ENCODE measurements at regions not wholly inside any gene's neighbourhood (a gene's known extent, or its start where the extent isn't known, plus 50 kb on each side); places are given as distances from the start of the nearest gene placed in this dataset.

DNA sequence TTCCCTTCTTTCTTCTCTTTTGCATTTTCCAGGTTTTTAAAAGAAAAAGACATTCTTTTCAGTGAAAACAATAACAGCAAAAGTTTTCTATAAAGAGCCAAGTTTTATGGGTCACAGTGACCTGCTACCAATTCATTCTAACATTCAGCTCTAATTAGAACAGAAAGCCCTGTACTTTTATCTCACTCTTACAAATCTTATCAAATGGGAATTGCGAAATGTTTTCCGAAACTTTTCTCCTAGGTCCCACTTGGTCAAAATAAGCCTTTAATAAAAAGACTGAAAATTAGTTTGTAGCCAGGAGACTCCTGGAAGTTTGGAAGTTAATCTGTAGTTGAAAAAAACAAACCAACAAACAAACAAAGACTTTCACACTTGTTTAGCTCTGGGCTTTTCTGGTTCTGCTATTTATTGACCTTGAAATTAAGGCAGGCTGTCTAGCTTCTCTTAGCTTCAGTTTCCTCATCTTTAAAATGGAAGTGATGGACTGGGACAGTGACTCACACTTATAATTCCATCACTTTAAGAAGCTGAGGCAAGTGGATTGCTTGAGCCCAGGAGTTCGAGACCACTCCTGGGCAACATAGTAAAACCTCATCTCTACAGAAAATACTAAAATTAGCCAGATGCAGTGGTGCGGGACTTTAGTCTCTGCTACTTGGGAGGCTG lies 613.5 kb upstream of the CDH4 start:
- H3K27me3 ChIP-seq (ENCODE audit: insufficient read depth, poor library complexity, severe bottlenecking) = no peaks in the 10 kb centered on the region
- no peak overlapping the region for H3K4me3 ChIP-seq (replicated peaks; ENCODE audit: insufficient read depth, low read length)
- no peak for DNase-seq (ENCODE audit: low read depth in 1 of 2, low spot score in 1 of 2)
- H3K27ac ChIP-seq (replicated peaks) = no peak overlapping the region
- TF ChIP-seq SPI1 (IDR thresholded peaks at IDR 0.05; ENCODE audit: borderline replicate concordance, low read depth) (no peak), GABPA (IDR thresholded peaks at IDR 0.05; ENCODE audit: low read depth) (no peak), POLR2AphosphoS5 (IDR thresholded peaks at IDR 0.05; ENCODE audit: low read depth) (no peak)
- TF ChIP-seq, protein P1, sequence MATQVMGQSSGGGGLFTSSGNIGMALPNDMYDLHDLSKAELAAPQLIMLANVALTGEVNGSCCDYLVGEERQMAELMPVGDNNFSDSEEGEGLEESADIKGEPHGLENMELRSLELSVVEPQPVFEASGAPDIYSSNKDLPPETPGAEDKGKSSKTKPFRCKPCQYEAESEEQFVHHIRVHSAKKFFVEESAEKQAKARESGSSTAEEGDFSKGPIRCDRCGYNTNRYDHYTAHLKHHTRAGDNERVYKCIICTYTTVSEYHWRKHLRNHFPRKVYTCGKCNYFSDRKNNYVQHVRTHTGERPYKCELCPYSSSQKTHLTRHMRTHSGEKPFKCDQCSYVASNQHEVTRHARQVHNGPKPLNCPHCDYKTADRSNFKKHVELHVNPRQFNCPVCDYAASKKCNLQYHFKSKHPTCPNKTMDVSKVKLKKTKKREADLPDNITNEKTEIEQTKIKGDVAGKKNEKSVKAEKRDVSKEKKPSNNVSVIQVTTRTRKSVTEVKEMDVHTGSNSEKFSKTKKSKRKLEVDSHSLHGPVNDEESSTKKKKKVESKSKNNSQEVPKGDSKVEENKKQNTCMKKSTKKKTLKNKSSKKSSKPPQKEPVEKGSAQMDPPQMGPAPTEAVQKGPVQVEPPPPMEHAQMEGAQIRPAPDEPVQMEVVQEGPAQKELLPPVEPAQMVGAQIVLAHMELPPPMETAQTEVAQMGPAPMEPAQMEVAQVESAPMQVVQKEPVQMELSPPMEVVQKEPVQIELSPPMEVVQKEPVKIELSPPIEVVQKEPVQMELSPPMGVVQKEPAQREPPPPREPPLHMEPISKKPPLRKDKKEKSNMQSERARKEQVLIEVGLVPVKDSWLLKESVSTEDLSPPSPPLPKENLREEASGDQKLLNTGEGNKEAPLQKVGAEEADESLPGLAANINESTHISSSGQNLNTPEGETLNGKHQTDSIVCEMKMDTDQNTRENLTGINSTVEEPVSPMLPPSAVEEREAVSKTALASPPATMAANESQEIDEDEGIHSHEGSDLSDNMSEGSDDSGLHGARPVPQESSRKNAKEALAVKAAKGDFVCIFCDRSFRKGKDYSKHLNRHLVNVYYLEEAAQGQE (IDR thresholded peaks at IDR 0.05; ENCODE audit: insufficient replicate concordance, low read depth) = no peak
- TF ChIP-seq, protein P2, sequence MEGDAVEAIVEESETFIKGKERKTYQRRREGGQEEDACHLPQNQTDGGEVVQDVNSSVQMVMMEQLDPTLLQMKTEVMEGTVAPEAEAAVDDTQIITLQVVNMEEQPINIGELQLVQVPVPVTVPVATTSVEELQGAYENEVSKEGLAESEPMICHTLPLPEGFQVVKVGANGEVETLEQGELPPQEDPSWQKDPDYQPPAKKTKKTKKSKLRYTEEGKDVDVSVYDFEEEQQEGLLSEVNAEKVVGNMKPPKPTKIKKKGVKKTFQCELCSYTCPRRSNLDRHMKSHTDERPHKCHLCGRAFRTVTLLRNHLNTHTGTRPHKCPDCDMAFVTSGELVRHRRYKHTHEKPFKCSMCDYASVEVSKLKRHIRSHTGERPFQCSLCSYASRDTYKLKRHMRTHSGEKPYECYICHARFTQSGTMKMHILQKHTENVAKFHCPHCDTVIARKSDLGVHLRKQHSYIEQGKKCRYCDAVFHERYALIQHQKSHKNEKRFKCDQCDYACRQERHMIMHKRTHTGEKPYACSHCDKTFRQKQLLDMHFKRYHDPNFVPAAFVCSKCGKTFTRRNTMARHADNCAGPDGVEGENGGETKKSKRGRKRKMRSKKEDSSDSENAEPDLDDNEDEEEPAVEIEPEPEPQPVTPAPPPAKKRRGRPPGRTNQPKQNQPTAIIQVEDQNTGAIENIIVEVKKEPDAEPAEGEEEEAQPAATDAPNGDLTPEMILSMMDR (IDR thresholded peaks at IDR 0.05; ENCODE audit: insufficient read depth, low read length) = no peak

DNA sequence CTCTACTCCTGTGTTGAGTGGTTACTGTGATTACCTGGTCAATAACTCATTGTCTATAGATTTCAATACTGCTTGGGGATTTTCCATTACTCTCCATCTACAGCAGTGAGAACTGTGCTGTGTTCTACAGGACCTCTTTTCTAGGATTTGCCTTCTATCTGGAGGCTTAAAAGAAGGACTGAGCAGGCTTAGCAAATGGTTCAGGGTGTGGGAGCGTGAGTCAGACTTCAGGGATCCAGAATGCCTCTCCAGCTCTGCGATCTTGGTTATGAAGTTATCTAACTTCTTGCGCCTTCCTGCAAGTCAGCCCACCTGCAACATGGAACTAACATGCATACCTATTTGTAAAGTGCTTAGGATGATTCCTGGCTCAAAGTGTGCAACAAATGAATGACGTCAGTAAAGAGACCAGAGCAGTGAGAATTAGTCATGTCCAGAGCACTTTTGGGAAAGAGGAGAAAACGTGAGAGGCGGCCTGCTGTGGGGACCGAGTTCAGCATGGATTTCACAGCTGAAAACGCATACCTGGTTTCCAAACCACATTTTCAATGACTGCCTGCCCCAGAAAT lies 610.1 kb upstream of the CDH4 start:
- H3K27me3 ChIP-seq (ENCODE audit: insufficient read depth, poor library complexity, severe bottlenecking) = peaks cover 2% of the 10 kb centered on the region
- DNase-seq (ENCODE audit: low read depth in 1 of 2, low spot score in 1 of 2) = no peak
- H3K27ac ChIP-seq (replicated peaks) = no peak overlapping the region
- TF ChIP-seq GABPA (IDR thresholded peaks at IDR 0.05; ENCODE audit: low read depth) = no peak
- no peak for TF ChIP-seq POLR2AphosphoS5 (IDR thresholded peaks at IDR 0.05; ENCODE audit: low read depth)
- TF ChIP-seq, protein P2 (IDR thresholded peaks at IDR 0.05; ENCODE audit: insufficient read depth, low read length) = no peak
- TF ChIP-seq, protein P1 (IDR thresholded peaks at IDR 0.05; ENCODE audit: insufficient replicate concordance, low read depth) = no peak
- TF ChIP-seq SPI1 (IDR thresholded peaks at IDR 0.05; ENCODE audit: borderline replicate concordance, low read depth) = no peak
- no peak overlapping the region for H3K4me3 ChIP-seq (replicated peaks; ENCODE audit: insufficient read depth, low read length)

DNA sequence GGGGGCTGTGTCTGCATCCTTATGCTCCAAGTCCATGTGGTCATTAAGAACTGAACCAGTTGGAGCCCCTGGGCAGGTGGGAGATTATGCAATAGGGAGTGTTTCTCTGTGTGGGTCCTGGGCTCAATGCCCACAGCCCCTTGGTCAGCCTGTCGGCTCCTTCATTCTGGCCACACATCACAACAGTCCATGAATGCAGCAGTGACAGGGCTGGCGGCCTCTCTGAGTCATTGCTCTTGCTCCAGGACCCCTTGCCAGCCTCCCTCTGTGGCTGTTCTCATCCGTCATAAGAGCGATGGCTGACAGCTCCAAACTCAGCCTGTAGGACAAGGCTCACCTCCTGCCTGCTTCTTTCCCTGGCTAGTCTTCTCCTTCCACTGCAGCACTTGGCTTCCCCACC lies 609.5 kb upstream of the CDH4 start:
- no peak overlapping the region for H3K27ac ChIP-seq (replicated peaks)
- H3K27me3 ChIP-seq (ENCODE audit: insufficient read depth, poor library complexity, severe bottlenecking) = peaks cover 2% of the 10 kb centered on the region
- H3K4me3 ChIP-seq (replicated peaks; ENCODE audit: insufficient read depth, low read length) = no peak overlapping the region
- no peak for DNase-seq (ENCODE audit: low read depth in 1 of 2, low spot score in 1 of 2)
- TF ChIP-seq POLR2AphosphoS5 (IDR thresholded peaks at IDR 0.05; ENCODE audit: low read depth) (no peak), SPI1 (IDR thresholded peaks at IDR 0.05; ENCODE audit: borderline replicate concordance, low read depth) (no peak), GABPA (IDR thresholded peaks at IDR 0.05; ENCODE audit: low read depth) (no peak)
- TF ChIP-seq, protein P2 (IDR thresholded peaks at IDR 0.05; ENCODE audit: insufficient read depth, low read length) = no peak
- TF ChIP-seq, protein P1 (IDR thresholded peaks at IDR 0.05; ENCODE audit: insufficient replicate concordance, low read depth) = no peak

All from HL-60 (cell line).